Astrocyte (in vitro differentiated cells and primary cell): ENCODE measurements at regions not wholly inside any gene's neighbourhood (a gene's known extent, or its start where the extent isn't known, plus 50 kb on each side); places are given as distances from the start of the nearest gene placed in this dataset.
A peak's percentile ranks its signal among the peaks of the same experiment; 100 is the strongest.

Experiments
- DNase-seq: peaks from one replicate; pipeline ENCODE4 v3.0.0-alpha.2; 2010; ENCODE audit warnings: low read depth
- FAIRE-seq: peaks from 2 replicates; lab custom pipeline; 2011; peaks lifted over from hg19 to GRCh38; lab: Jason Lieb, UNC
- H2AFZ ChIP-seq: 2 replicates; pipeline ENCODE4 v1.6.0; 2012; ENCODE audit warnings: low read depth, low read length, inconsistent platforms
- H3K27ac ChIP-seq: 2 replicates; pipeline ENCODE4 v1.5.1; 2011; ENCODE audit warnings: low read depth, low read length, inconsistent platforms
- H3K27me3 ChIP-seq: 2 replicates; pipeline ENCODE4 v1.6.0; 2011; ENCODE audit warnings: low read length, inconsistent platforms; ENCODE audit not compliant: insufficient read depth
- H3K36me3 ChIP-seq: 2 replicates; pipeline ENCODE4 v1.5.1; 2011; ENCODE audit warnings: low read length, inconsistent platforms; ENCODE audit not compliant: insufficient read depth
- H3K4me1 ChIP-seq: 2 replicates; pipeline ENCODE4 v1.5.1; 2011; ENCODE audit warnings: low read length, inconsistent platforms; ENCODE audit not compliant: insufficient read depth
- H3K4me2 ChIP-seq: 2 replicates; pipeline ENCODE4 v1.6.0; 2012; ENCODE audit warnings: low read length, inconsistent platforms
- H3K4me3 ChIP-seq: 2 replicates; pipeline ENCODE4 v1.5.1; 2011; ENCODE audit warnings: low read depth, mild to moderate bottlenecking, low read length, inconsistent platforms; ENCODE audit not compliant: insufficient read depth
- H3K79me2 ChIP-seq: 2 replicates; pipeline ENCODE4 v1.6.0; 2012; ENCODE audit warnings: mild to moderate bottlenecking, low read length, inconsistent platforms; ENCODE audit not compliant: insufficient read depth
- H3K9ac ChIP-seq: 2 replicates; pipeline ENCODE4 v1.6.0; 2012; ENCODE audit warnings: mild to moderate bottlenecking, low read length, inconsistent platforms
- H3K9me3 ChIP-seq: 2 replicates; pipeline ENCODE4 v1.5.1; 2012; ENCODE audit warnings: low read depth, mild to moderate bottlenecking, low read length, inconsistent platforms; ENCODE audit not compliant: insufficient read depth
- H4K20me1 ChIP-seq: 2 replicates; pipeline ENCODE4 v1.6.0; 2012; ENCODE audit warnings: low read length, inconsistent platforms; ENCODE audit not compliant: insufficient read depth
- H3K27ac Mint-ChIP-seq: one replicate; pipeline ENCODE4 v1.8.0; 2021; ENCODE audit warnings: mild to moderate bottlenecking, mixed read lengths; ENCODE audit not compliant: unreplicated experiment
- H3K27me3 Mint-ChIP-seq: one replicate; pipeline ENCODE4 v1.8.0; 2021; ENCODE audit warnings: low read depth, mixed read lengths; ENCODE audit not compliant: unreplicated experiment
- H3K36me3 Mint-ChIP-seq: one replicate; pipeline ENCODE4 v1.8.0; 2021; ENCODE audit warnings: low read depth, mixed read lengths; ENCODE audit not compliant: unreplicated experiment
- H3K4me1 Mint-ChIP-seq: one replicate; pipeline ENCODE4 v1.8.0; 2021; ENCODE audit warnings: low read depth, mixed read lengths; ENCODE audit not compliant: unreplicated experiment
- H3K4me3 Mint-ChIP-seq: one replicate; pipeline ENCODE4 v1.8.0; 2021; ENCODE audit warnings: mild to moderate bottlenecking, moderate library complexity, mixed read lengths; ENCODE audit not compliant: unreplicated experiment
- H3K9me3 Mint-ChIP-seq: one replicate; pipeline ENCODE4 v1.8.0; 2021; ENCODE audit warnings: mild to moderate bottlenecking, mixed read lengths; ENCODE audit not compliant: unreplicated experiment
- EZH2 ChIP-seq: IDR thresholded peaks from 2 replicates; pipeline ENCODE4 v1.6.1; 2012; ENCODE audit warnings: mild to moderate bottlenecking, low read length, inconsistent platforms; ENCODE audit not compliant: insufficient read depth
- TF ChIP-seq, protein P1 (sequence below): IDR thresholded peaks from 2 replicates; pipeline ENCODE4 v1.5.1; 2011; ENCODE audit warnings: low read depth, mild to moderate bottlenecking, inconsistent platforms, low read length, moderate library complexity; ENCODE audit not compliant: insufficient read depth

DNA sequence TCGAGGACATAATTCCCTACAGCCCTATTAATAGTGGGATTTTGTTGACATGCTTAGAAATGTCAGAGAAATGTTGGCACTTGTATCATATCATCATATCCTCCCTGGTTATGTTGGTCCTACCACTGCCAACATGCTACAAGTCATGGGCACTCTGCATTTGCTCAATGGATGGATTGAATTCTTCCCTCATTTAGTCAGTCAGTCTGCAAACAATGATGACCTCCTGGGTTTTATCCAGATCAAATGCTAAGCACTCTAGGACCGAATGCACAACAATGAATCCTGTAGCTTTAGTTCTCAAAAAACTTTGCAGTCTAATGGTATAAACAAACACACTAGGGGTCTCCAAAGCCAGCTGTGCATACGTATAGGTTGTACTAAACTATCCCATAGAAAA, 357.2 kb upstream of the DPYD start:
- no peaks in the 10 kb centered on the region for H3K79me2 ChIP-seq
- no peaks in the 10 kb centered on the region for H3K27me3 Mint-ChIP-seq
- TF ChIP-seq EZH2 = no peak
- TF ChIP-seq, protein P1, sequence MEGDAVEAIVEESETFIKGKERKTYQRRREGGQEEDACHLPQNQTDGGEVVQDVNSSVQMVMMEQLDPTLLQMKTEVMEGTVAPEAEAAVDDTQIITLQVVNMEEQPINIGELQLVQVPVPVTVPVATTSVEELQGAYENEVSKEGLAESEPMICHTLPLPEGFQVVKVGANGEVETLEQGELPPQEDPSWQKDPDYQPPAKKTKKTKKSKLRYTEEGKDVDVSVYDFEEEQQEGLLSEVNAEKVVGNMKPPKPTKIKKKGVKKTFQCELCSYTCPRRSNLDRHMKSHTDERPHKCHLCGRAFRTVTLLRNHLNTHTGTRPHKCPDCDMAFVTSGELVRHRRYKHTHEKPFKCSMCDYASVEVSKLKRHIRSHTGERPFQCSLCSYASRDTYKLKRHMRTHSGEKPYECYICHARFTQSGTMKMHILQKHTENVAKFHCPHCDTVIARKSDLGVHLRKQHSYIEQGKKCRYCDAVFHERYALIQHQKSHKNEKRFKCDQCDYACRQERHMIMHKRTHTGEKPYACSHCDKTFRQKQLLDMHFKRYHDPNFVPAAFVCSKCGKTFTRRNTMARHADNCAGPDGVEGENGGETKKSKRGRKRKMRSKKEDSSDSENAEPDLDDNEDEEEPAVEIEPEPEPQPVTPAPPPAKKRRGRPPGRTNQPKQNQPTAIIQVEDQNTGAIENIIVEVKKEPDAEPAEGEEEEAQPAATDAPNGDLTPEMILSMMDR = no peak
- H3K36me3 ChIP-seq = no peaks in the 10 kb centered on the region
- no peaks in the 10 kb centered on the region for H3K9me3 Mint-ChIP-seq
- peaks cover 13% of the 10 kb centered on the region for H3K4me1 Mint-ChIP-seq
- no peaks in the 10 kb centered on the region for H3K27me3 ChIP-seq
- H2AFZ ChIP-seq = no peak overlapping the region
- no peak overlapping the region for H3K9ac ChIP-seq
- H3K27ac ChIP-seq = no peak overlapping the region
- H4K20me1 ChIP-seq = no peaks in the 10 kb centered on the region
- DNase-seq (no peak), FAIRE-seq (no peak)
- peak overlapping the region; percentile 87 for H3K27ac Mint-ChIP-seq
- peaks cover 3% of the 10 kb centered on the region for H3K36me3 Mint-ChIP-seq
- no peaks in the 10 kb centered on the region for H3K4me1 ChIP-seq
- H3K9me3 ChIP-seq = no peaks in the 10 kb centered on the region
- no peak overlapping the region for H3K4me3 Mint-ChIP-seq
- H3K4me2 ChIP-seq = no peak overlapping the region
- H3K4me3 ChIP-seq = no peak overlapping the region

DNA sequence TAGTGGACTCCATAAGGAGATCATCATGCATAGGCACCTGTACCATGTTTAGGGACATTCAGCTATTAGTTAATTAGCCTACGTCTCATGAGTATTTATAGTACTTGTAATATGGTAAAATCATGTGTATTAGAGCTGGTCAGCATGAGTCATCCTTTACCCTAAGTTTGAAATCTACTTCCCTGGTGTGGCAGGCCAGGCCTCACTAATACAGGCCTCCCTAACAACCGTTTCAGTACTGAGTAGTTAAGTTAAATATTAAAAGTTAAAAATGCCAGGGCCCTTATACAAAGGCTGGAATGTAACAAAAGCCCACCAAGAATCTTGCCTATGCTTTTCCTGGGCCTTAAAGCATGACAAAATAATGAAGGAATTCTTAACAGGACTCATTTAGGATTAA, 356.3 kb upstream of the DPYD start:
- no peak for TF ChIP-seq EZH2
- TF ChIP-seq, protein P1 = no peak
- no peak overlapping the region for H3K4me2 ChIP-seq
- peaks cover 3% of the 10 kb centered on the region for H3K36me3 Mint-ChIP-seq
- no peaks in the 10 kb centered on the region for H3K9me3 Mint-ChIP-seq
- H4K20me1 ChIP-seq = no peaks in the 10 kb centered on the region
- H3K27me3 Mint-ChIP-seq = no peaks in the 10 kb centered on the region
- no peaks in the 10 kb centered on the region for H3K36me3 ChIP-seq
- FAIRE-seq = no peak
- DNase-seq = peak; percentile 75
- no peak overlapping the region for H3K27ac ChIP-seq
- peak overlapping the region; percentile 87 for H3K27ac Mint-ChIP-seq
- no peaks in the 10 kb centered on the region for H3K9me3 ChIP-seq
- peak overlapping the region; percentile 7 for H2AFZ ChIP-seq
- no peaks in the 10 kb centered on the region for H3K27me3 ChIP-seq
- H3K4me1 ChIP-seq = no peaks in the 10 kb centered on the region
- H3K4me1 Mint-ChIP-seq = peaks cover 13% of the 10 kb centered on the region
- no peaks in the 10 kb centered on the region for H3K79me2 ChIP-seq
- H3K4me3 ChIP-seq = no peak overlapping the region
- no peak overlapping the region for H3K4me3 Mint-ChIP-seq
- H3K9ac ChIP-seq = no peak overlapping the region

DNA sequence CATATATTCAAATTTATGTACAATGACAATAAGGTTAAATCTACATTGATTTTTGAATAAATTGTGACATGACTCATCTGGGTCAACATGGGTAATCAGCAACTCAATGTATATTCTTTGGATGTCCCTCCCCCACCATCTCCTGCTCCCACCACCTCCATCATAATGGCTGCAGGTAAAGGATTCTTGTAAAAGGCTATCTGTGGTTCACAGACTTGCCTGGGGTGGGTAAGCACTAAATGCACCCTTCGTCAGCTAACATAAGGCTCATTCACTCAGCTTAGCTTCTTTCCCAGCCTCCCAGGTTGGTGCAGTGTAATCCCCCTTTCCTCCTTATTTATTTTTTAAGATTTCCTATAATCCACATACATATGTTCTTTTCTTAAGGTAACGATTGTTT, 355.7 kb upstream of the DPYD start:
- Histone ChIP-seq H3K4me3 (no peak overlapping the region), H3K27me3 (no peaks in the 10 kb centered on the region), H3K9me3 (no peaks in the 10 kb centered on the region), H3K79me2 (no peaks in the 10 kb centered on the region), H3K9ac (no peak overlapping the region), H3K4me2 (no peak overlapping the region), H3K27ac (no peak overlapping the region), H4K20me1 (no peaks in the 10 kb centered on the region), H2AFZ (no peak overlapping the region), H3K36me3 (no peaks in the 10 kb centered on the region), H3K4me1 (no peaks in the 10 kb centered on the region)
- TF ChIP-seq, protein P1 = no peak
- no peak for TF ChIP-seq EZH2
- H3K27ac Mint-ChIP-seq = peak overlapping the region; percentile 87
- FAIRE-seq (no peak), DNase-seq (no peak)
- H3K36me3 Mint-ChIP-seq = peaks cover 3% of the 10 kb centered on the region
- no peaks in the 10 kb centered on the region for H3K9me3 Mint-ChIP-seq
- H3K4me1 Mint-ChIP-seq = peaks cover 16% of the 10 kb centered on the region
- H3K4me3 Mint-ChIP-seq = no peak overlapping the region
- no peaks in the 10 kb centered on the region for H3K27me3 Mint-ChIP-seq
